Keratinocyte (primary cell): ENCODE measurements at regions not wholly inside any gene's neighbourhood (a gene's known extent, or its start where the extent isn't known, plus 50 kb on each side); places are given as distances from the start of the nearest gene placed in this dataset.

Experiments used
- CTCF ChIP-seq, 3 experiments: IDR thresholded peaks in 1 of 3; conservative IDR thresholded peaks in 1 of 3; optimal IDR thresholded peaks in 1 of 3; 2 replicates in 2 of 3; 3 replicates in 1 of 3; pipeline versions ENCODE3 to v1.5.1; 2011; ENCODE audit warnings: low read length in 3 of 3, mild to moderate bottlenecking in 3 of 3, moderate library complexity in 2 of 3, control low read depth in 1 of 3, inconsistent platforms in 1 of 3; ENCODE audit not compliant: insufficient read depth in 2 of 3; ENCODE audit errors: extremely low read depth in 1 of 3
- EZH2 ChIP-seq: IDR thresholded peaks from one replicate; pipeline ENCODE4 v1.6.1; 2012; ENCODE audit warnings: inconsistent platforms, mild to moderate bottlenecking, low read length, moderate library complexity

- TF ChIP-seq CTCF (optimal IDR thresholded peaks at IDR 0.05 in 1 of 3, IDR thresholded peaks at IDR 0.05 in 1 of 3, conservative IDR thresholded peaks at IDR 0.05 in 1 of 3; ENCODE audit: extremely low read depth in 1 of 3, insufficient read depth in 2 of 3, low read length in 3 of 3) (no peak), EZH2 (no peak)
These were observed 55.1 kb upstream of the SPRED1 start for GRCh38 chr15:38197553-38197952.
